Right ventricle myocardium superior (tissue), 1 donor: ENCODE measurements at regions not wholly inside any gene's neighbourhood (a gene's known extent, or its start where the extent isn't known, plus 50 kb on each side); places are given as distances from the start of the nearest gene placed in this dataset.

ENCODE experiments used
- ATAC-seq: fragments of 200-7000 bp; cut with Tn5 transposase; one replicate; pipeline ENCODE4 v1.9.1; 2020; ENCODE audit warnings: mild to moderate bottlenecking; ENCODE audit not compliant: poor library complexity
- DNase-seq: peaks from one replicate; pipeline ENCODE4 v3.0.0-alpha.2; 2020
- intact Hi-C: fragments of 100-400 bp; cut with DNase I; formaldehyde crosslinking; loops from one replicate; pipeline ENCODE4 v1.11.2; 2022
- donor health status: DM: no; HTN: yes; CAD: no; lungs with severe emphysema.

DNA sequence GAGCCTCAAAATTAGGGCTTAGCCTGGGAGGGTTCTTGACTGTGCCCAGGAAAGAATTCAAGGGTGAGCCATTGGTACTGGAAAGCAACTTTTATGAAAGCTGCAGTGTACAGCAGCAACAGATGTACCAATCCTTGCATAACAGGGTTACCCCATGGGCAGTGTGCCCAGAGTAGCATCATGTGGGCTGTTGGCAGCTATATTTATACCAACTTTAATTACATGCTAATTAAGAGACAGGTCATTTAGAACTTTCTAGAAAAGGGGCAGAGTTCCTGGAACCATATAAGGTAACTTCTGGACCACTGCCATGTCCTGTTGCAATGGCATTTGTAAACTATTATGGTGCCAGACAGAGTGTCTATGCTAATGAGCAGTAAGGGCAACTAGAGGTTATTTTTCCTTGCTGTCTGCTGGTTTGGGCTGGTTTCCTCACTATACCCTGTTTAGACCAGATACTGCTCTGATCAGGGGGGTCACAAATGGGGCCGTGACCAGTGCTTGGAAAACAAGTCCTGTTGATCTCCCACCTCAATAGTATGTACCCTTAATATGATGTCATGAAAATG, 1120.5 kb upstream of the RAG2 start:
- ATAC-seq (no peak), DNase-seq (no peak)
- intact Hi-C loops, result no loop called here

DNA sequence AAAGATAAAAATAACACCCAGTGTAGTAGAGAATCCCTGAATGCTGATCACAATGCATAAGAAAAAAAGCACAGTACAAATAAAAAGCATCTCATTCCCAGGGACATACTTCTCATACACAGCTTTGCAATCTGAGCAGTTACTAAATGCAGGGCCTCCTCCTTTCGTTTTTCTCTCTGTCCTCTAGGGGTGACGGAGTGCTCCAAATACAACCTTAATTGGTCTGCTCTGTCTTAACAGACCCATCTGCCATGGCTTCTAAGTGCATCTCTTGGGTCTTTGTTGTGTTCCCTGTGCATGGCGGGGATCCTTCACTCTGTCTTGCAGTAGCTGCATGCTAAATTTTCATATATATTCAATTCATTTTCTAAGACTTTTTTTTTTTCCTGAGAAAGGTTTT, 1114.2 kb upstream of the RAG2 start:
- intact Hi-C loops, result no loop called here
- no peak for ATAC-seq
- DNase-seq, result no peak

DNA sequence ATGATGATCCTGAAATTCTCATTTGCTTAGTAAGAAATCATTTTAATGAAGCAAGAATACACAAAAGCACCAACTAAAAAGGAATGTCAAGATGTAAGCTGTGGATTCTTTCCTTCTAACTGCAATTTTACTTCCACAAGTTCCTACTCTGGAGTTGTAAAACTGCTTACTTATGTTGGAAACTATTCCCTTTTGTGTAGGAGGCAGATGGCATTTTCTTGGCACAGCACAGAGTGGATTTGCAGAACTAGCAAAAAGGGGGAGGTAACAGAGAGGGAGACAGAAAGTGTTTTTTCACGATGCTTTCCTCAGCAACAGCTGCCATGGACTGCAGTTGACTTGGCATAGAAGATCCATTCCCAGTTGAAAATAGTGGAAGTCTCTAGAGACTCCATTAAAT, 1112.0 kb upstream of the RAG2 start:
- ATAC-seq (no peak), DNase-seq (no peak)
- intact Hi-C loops, result no loop called here

GRCh38 chr11:37704791-37705190, 1106.8 kb upstream of the RAG2 start:
- intact Hi-C loops, result no loop called here
- no peak for DNase-seq
- no peak for ATAC-seq

- DNase-seq (no peak), ATAC-seq (no peak)
- intact Hi-C loops, result no loop called here
Observed at GRCh38 chr11:37699644-37700043, 1101.6 kb upstream of the RAG2 start.

DNA sequence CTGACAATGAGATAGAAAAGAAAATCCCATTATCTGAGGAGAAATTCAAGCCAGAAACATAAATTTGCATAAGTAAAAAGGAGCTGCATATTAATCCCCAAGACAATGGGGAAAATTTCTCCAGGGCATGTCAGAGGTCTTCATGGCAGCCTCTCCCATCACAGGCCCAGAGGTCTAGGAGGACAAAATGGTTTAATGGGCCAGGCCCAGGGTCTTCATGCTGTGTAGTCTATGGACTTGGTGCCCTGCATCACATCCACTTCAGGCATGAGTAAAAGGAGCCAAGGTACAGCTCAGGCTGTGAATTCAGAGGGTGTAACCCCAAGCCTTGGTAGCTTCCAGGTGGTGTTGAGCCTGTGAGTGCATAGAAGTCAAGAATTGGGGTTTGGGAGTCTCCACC, 1097.2 kb upstream of the RAG2 start:
- intact Hi-C loops, result no loop called here

GRCh38 chr11:37689951-37690350, 1091.9 kb upstream of the RAG2 start:
- no peak for ATAC-seq

More for the DNA sequence above, 1097.2 kb upstream of the RAG2 start:
- DNase-seq, result no peak
- no peak for ATAC-seq

DNA sequence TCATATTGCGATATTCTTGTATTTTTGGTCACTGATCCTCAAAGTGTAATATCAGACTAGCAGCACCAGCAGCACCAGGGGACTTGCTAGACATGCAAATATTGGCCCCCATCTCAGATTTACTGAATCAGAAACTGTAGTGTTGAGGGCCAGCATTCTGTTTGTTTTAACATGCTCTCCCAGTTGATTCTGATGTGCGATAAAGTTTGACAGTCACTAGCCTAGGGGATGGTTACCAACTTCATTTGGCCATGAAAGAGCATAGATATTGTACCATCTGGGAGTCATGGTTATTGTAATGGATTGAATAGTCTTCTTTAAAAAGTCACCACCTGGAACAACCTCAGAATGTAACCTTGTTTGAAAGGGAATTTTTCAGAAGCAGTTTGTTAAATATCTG, 1090.4 kb upstream of the RAG2 start:
- intact Hi-C loops, result no loop called here
- DNase-seq (no peak), ATAC-seq (no peak)

More at GRCh38 chr11:37689951-37690350, 1091.9 kb upstream of the RAG2 start:
- DNase-seq, result no peak
- intact Hi-C loops, result no loop called here

DNA sequence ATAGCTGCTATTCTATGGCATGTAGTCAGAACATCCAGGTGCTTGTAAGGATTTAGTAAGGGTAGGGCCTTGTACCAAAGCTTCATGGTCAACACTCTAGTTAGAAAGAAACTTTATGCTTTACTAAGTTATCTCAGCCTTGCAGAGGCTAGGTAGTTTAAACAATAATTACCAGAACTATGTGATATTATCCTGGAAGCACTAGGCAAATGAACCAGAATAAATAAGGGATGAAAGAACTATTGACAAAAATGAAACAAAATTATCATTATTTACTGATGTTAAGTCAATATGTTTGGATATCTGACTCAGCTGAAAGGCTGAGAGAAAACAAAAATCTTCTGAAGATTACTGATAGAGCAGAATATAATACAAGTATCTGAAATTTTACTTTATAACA, 1089.1 kb upstream of the RAG2 start:
- no peak for ATAC-seq
- DNase-seq, result no peak
- intact Hi-C loops, result no loop called here

GRCh38 chr11:37671321-37671720, 1073.3 kb upstream of the RAG2 start:
- intact Hi-C loops, result no loop called here
- DNase-seq, result no peak

GRCh38 chr11:37666960-37667359, 1068.9 kb upstream of the RAG2 start:
- no peak for DNase-seq
- intact Hi-C loops, result no loop called here
- ATAC-seq, result no peak

More at GRCh38 chr11:37671321-37671720, 1073.3 kb upstream of the RAG2 start:
- no peak for ATAC-seq

DNA sequence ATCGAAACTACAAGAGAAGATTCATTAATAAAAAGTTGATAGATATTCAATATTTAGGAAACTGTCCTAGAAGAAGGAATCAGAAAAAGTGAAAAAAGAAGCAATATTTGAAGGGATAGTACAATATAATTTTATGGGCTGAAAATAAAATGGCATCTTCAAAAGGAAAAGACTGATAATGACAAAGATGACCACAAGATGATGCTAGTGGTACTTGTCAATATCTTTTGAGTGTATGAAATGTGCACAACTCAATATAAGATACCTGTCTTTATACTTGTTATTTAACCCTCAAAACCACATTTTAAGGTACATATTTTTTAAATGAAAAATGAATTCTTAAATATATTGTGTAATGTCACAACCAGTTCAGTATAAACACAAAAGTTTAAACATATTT, 1059.6 kb upstream of the RAG2 start:
- intact Hi-C loops, result no loop called here
- no peak for DNase-seq
- ATAC-seq, result no peak

- no peak for DNase-seq
- intact Hi-C loops, result no loop called here
- ATAC-seq, result no peak
Observed at GRCh38 chr11:37647767-37648166, 1049.7 kb upstream of the RAG2 start.

- ATAC-seq (no peak), DNase-seq (no peak)
- intact Hi-C loops, result no loop called here
Observed at GRCh38 chr11:37643968-37644367, 1045.9 kb upstream of the RAG2 start.

- DNase-seq (no peak), ATAC-seq (no peak)
- intact Hi-C loops, result no loop called here
Observed at GRCh38 chr11:37642296-37642695, 1044.3 kb upstream of the RAG2 start.

DNA sequence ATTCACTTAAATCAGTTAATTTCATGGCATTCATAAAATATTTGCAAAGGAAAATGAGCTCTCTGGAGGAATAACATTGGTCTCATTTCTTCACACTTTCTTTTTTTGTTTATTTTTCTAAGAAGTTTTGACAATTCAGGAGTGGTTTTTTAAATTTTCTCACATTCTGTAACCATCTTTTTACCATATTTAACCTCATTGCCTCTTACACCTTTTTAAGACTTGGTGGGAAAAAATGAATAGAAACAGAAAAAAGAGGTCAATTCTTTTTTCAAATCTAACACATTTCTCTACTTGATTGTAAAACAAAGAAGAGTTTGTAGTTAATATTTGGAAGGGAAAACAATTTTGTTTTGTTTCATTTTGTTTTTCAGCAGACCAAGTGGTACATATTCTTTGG, 1034.7 kb upstream of the RAG2 start:
- ATAC-seq, result no peak
- DNase-seq, result no peak
- intact Hi-C loops, result no loop called here

DNA sequence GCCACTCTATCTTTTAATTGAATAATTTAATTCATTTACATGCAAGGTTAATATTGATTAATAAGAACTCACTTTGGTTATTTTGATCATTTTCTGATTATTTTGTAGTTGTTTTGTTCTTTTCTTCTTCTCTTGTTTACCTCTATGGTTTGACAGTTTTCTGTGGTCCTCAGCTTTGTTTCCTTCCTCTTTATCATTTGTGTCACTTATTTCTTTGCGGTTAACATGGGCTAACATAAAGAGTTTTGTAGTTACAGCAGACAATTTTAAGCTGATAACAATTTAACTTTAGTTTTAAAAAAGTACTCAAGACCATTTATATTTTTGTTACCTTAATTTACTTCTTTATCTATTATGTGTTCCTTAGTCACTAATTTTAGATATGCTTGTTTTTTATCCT, 1032.8 kb upstream of the RAG2 start:
- no peak for DNase-seq
- intact Hi-C loops, result no loop called here
- no peak for ATAC-seq

DNA sequence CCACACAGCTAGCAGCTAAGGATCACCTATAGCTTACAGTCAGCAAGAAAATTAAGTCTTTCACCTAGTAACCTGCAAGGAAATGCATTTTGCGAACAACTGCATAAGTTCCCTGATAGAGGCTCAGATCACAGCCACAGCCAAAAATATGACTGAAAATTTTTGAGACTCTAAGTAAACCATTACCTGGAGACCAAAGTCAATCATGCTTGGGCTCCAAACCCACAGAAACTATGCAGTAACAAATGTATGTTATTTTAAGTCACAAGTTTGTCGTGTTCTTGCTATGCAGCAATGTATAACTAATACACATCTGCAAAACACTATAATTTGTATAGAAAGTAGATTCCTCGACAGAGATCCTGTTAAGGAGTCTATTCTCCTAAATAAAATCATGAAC, 1025.7 kb upstream of the RAG2 start:
- no peak for DNase-seq
- intact Hi-C loops, result no loop called here
- no peak for ATAC-seq

- DNase-seq (no peak), ATAC-seq (no peak)
- intact Hi-C loops, result no loop called here
Observed at GRCh38 chr11:37621662-37622061, 1023.6 kb upstream of the RAG2 start.

DNA sequence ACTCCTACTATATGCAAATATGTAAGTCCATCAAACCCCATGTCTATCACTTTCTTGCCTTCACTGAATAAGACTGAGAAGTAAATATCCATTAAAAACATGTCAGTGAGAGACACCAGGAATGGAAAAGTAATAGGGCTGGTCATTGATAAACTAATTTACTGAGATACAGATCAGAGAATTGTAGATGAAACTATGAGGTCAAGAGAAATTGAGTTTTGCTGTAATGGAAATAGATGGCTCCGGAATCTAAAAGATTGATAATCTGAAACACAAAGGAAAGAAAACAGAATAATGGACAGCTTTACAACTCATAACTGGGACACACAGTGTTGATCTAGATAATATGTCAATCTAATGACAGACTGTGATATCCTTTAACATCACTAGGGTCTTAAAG, 1018.3 kb upstream of the RAG2 start:
- DNase-seq (no peak), ATAC-seq (no peak)
- intact Hi-C loops, result no loop called here

- no peak for ATAC-seq
- intact Hi-C loops, result no loop called here
- no peak for DNase-seq
Observed at GRCh38 chr11:37613031-37613430, 1015.0 kb upstream of the RAG2 start.
